H1 (cell line): ENCODE measurements at regions not wholly inside any gene's neighbourhood (a gene's known extent, or its start where the extent isn't known, plus 50 kb on each side); places are given as distances from the start of the nearest gene placed in this dataset.

Experiments
- CEBPB ChIP-seq: IDR thresholded peaks from 2 replicates; pipeline ENCODE4 v1.6.1; 2012; ENCODE audit warnings: low read depth, low read length
- EP300 ChIP-seq, 2 experiments: IDR thresholded peaks; 1 replicate in 1 of 2; 2 replicates in 1 of 2; pipeline ENCODE4 v1.6.1; 2011 to 2012; ENCODE audit warnings: low read depth in 2 of 2, low read length in 2 of 2, mild to moderate bottlenecking in 2 of 2, borderline replicate concordance in 1 of 2, inconsistent platforms in 1 of 2, moderate library complexity in 1 of 2
- TF ChIP-seq, protein P1 (sequence below): IDR thresholded peaks from 2 replicates; pipeline ENCODE4 v1.6.1; 2012; ENCODE audit warnings: inconsistent platforms
- TF ChIP-seq, protein P2 (sequence below), 3 experiments: IDR thresholded peaks; 1 replicate in 2 of 3; 2 replicates in 1 of 3; pipeline versions ENCODE4 v1.5.1 to v1.6.1; 2011; ENCODE audit warnings: low read length in 3 of 3, mild to moderate bottlenecking in 3 of 3, inconsistent platforms in 2 of 3, low read depth in 1 of 3, moderate library complexity in 1 of 3; ENCODE audit not compliant: insufficient read depth in 1 of 3; ENCODE audit errors: control extremely low read depth in 1 of 3

DNA sequence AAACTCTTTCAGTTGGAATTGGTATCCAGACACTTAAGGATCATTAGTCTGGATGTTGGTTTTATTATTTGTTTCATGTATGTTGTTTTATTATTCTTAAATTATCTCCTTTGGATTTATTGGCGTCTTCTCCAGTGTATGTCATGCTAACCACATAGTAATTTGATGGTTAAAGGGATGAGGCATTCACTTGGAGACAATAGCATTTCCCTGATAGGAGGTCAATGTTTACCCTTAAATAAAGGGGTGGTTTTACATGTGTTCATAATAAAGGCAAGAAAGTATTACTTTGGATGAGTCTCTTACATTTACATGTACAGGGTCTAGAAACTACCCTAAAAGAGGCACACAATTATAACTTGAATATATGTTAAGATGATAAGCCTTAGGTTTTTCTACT is 51.2 kb upstream of the RNF144B start:
- TF ChIP-seq, protein P1, sequence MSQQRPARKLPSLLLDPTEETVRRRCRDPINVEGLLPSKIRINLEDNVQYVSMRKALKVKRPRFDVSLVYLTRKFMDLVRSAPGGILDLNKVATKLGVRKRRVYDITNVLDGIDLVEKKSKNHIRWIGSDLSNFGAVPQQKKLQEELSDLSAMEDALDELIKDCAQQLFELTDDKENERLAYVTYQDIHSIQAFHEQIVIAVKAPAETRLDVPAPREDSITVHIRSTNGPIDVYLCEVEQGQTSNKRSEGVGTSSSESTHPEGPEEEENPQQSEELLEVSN = no peak
- TF ChIP-seq EP300 (IDR thresholded peaks at IDR 0.05; ENCODE audit: borderline replicate concordance in 1 of 2, low read depth in 2 of 2, low read length in 2 of 2) = no peak
- no peak for TF ChIP-seq CEBPB
- TF ChIP-seq, protein P2, sequence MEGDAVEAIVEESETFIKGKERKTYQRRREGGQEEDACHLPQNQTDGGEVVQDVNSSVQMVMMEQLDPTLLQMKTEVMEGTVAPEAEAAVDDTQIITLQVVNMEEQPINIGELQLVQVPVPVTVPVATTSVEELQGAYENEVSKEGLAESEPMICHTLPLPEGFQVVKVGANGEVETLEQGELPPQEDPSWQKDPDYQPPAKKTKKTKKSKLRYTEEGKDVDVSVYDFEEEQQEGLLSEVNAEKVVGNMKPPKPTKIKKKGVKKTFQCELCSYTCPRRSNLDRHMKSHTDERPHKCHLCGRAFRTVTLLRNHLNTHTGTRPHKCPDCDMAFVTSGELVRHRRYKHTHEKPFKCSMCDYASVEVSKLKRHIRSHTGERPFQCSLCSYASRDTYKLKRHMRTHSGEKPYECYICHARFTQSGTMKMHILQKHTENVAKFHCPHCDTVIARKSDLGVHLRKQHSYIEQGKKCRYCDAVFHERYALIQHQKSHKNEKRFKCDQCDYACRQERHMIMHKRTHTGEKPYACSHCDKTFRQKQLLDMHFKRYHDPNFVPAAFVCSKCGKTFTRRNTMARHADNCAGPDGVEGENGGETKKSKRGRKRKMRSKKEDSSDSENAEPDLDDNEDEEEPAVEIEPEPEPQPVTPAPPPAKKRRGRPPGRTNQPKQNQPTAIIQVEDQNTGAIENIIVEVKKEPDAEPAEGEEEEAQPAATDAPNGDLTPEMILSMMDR (IDR thresholded peaks at IDR 0.05; ENCODE audit: control extremely low read depth in 1 of 3, insufficient read depth in 1 of 3, low read depth in 1 of 3, low read length in 3 of 3) = no peak
